Cardiac muscle cell (in vitro differentiated cells and primary cell): ENCODE measurements at regions not wholly inside any gene's neighbourhood (a gene's known extent, or its start where the extent isn't known, plus 50 kb on each side); places are given as distances from the start of the nearest gene placed in this dataset.
A peak's percentile ranks its signal among the peaks of the same experiment; 100 is the strongest.

ENCODE experiments used
- DNase-seq, 2 donors: peaks; one replicate each; pipeline versions ENCODE4 v3.0.0 to v3.0.0-alpha.2; 2010 to 2017; ENCODE audit warnings: low read depth in 1 of 2, low spot score in 1 of 2
- H3K27ac ChIP-seq: fragments of 200-600 bp; sonication (generic); 2 replicates; pipeline ENCODE4 v1.5.1; 2016
- H3K27me3 ChIP-seq: fragments of 200-600 bp; sonication (generic); 2 replicates; pipeline ENCODE4 v1.6.0; 2016; ENCODE audit warnings: control low read depth
- H3K36me3 ChIP-seq: fragments of 200-600 bp; sonication (generic); 2 replicates; pipeline ENCODE4 v1.5.1; 2016; ENCODE audit warnings: control low read depth
- H3K4me1 ChIP-seq: fragments of 200-600 bp; sonication (generic); 2 replicates; pipeline ENCODE4 v1.8.1; 2017; ENCODE audit warnings: low read depth, mild to moderate bottlenecking, mixed run types
- H3K4me3 ChIP-seq: fragments of 200-600 bp; sonication (generic); 2 replicates; pipeline ENCODE4 v1.5.1; 2016; ENCODE audit warnings: mild to moderate bottlenecking
- H3K9me3 ChIP-seq: fragments of 200-600 bp; sonication (generic); 2 replicates; pipeline ENCODE4 v1.5.1; 2017; ENCODE audit warnings: low read depth, mild to moderate bottlenecking, control low read depth
- TF ChIP-seq, protein P1 (sequence below): IDR thresholded peaks from 2 replicates; pipeline ENCODE4 v1.5.1; 2012; ENCODE audit warnings: low read depth, mild to moderate bottlenecking, low read length

DNA sequence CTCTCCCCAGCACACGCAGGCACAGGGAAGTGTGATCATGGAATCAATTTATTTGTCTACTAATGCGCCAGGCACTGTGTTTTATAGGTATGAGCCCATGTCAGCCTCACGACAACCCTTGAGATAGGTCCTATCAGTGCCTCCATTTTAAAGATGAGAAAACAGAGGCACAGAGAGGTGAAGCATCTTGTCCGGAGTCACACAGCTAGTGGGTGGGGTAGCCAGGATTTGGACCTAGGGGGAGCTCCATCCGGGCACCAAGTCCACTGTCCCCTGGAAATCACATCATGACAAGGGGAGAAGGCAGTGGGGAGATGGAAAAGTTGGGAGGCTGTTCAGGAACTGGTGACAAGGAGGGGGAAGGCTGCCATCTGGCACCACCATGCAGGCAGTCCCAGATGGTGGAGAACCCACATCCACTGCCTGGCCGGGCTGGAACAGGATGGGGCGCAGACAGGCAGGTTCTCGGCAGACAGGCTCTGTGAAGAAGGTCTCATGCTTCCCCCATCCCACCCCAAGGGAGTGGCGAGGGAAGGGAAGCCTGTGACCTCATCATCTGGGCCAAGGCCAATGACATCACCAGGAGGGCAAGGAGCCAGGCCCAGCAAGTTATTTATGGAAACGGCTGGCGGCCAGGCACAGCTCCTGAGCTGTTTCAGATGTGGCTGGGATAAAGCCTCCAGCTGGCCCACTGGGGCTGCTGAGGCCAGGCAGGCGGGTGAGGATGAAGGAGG is 126.0 kb upstream of the SDK2 start:
- no peak overlapping the region for H3K4me3 ChIP-seq
- no peaks in the 10 kb centered on the region for H3K9me3 ChIP-seq
- no peaks in the 10 kb centered on the region for H3K4me1 ChIP-seq
- no peaks in the 10 kb centered on the region for H3K36me3 ChIP-seq
- no peak overlapping the region for H3K27ac ChIP-seq
- TF ChIP-seq, protein P1, sequence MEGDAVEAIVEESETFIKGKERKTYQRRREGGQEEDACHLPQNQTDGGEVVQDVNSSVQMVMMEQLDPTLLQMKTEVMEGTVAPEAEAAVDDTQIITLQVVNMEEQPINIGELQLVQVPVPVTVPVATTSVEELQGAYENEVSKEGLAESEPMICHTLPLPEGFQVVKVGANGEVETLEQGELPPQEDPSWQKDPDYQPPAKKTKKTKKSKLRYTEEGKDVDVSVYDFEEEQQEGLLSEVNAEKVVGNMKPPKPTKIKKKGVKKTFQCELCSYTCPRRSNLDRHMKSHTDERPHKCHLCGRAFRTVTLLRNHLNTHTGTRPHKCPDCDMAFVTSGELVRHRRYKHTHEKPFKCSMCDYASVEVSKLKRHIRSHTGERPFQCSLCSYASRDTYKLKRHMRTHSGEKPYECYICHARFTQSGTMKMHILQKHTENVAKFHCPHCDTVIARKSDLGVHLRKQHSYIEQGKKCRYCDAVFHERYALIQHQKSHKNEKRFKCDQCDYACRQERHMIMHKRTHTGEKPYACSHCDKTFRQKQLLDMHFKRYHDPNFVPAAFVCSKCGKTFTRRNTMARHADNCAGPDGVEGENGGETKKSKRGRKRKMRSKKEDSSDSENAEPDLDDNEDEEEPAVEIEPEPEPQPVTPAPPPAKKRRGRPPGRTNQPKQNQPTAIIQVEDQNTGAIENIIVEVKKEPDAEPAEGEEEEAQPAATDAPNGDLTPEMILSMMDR, result no peak
- H3K27me3 ChIP-seq, result no peaks in the 10 kb centered on the region
- DNase-seq, result peak; percentile 42 to 89

DNA sequence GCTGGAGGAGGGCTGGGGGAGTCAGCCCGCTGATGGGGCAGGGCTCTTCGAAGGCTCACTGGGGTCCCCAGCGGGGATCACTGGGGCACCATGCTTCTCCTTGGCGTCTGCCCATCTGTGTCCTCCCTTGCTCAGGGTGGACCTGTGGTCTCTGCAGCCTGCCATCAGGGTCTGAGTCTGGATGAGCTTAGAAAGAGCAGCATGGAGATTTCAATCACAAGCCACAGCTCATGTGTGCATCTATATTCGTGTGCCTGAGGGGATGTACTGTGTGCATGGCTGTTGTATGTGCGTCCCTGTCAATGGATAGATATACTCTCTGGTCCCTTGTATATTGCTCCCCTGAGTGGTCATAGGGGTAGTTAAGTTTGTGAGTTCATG is 126.6 kb upstream of the SDK2 start:
- H3K9me3 ChIP-seq, result no peaks in the 10 kb centered on the region
- no peak overlapping the region for H3K27ac ChIP-seq
- DNase-seq, result no peak
- TF ChIP-seq, protein P1, result no peak
- no peaks in the 10 kb centered on the region for H3K27me3 ChIP-seq
- H3K4me1 ChIP-seq, result no peaks in the 10 kb centered on the region
- H3K36me3 ChIP-seq, result no peaks in the 10 kb centered on the region
- H3K4me3 ChIP-seq, result no peak overlapping the region

- Histone ChIP-seq H3K27ac (no peak overlapping the region), H3K4me1 (no peaks in the 10 kb centered on the region), H3K27me3 (no peaks in the 10 kb centered on the region), H3K36me3 (no peaks in the 10 kb centered on the region), H3K9me3 (no peaks in the 10 kb centered on the region), H3K4me3 (no peak overlapping the region)
- no peak for DNase-seq
- TF ChIP-seq, protein P1, result no peak
Measured at GRCh38 chr17:73772107-73772705, 128.0 kb upstream of the SDK2 start.

GRCh38 chr17:73773702-73774101 is 129.5 kb upstream of the SDK2 start:
- Histone ChIP-seq H3K36me3 (no peaks in the 10 kb centered on the region), H3K4me1 (no peaks in the 10 kb centered on the region), H3K4me3 (no peak overlapping the region), H3K9me3 (no peaks in the 10 kb centered on the region), H3K27ac (no peak overlapping the region), H3K27me3 (no peaks in the 10 kb centered on the region)
- peak in 1 of 2 donors; percentile 26 for DNase-seq
- TF ChIP-seq, protein P1, result no peak

GRCh38 chr17:73774852-73775251 is 130.6 kb upstream of the SDK2 start:
- H3K4me1 ChIP-seq, result no peaks in the 10 kb centered on the region
- TF ChIP-seq, protein P1, result no peak
- DNase-seq, result no peak

More at GRCh38 chr17:73774852-73775251, 130.6 kb upstream of the SDK2 start:
- Histone ChIP-seq H3K27me3 (no peaks in the 10 kb centered on the region), H3K9me3 (no peaks in the 10 kb centered on the region), H3K36me3 (no peaks in the 10 kb centered on the region), H3K4me3 (no peak overlapping the region), H3K27ac (no peak overlapping the region)
